Left hindlimb (tissue), 1 donor: ENCODE measurements at regions not wholly inside any gene's neighbourhood (a gene's known extent, or its start where the extent isn't known, plus 50 kb on each side); places are given as distances from the start of the nearest gene placed in this dataset.
"Not testable (repeated sequence)": the region's sequence is repeated elsewhere in the genome, so short reads cannot be mapped to it uniquely, and the experiment has no call there.

Experiments used
- DNase-seq: peaks from one replicate; pipeline ENCODE4 v3.0.0-alpha.2; 2018

- not testable (repeated sequence) for DNase-seq
These were observed 191.1 kb downstream of the USP22 start for GRCh38 chr17:20851591-20852238.

- peak; percentile 64 for DNase-seq
These were observed 190.4 kb downstream of the USP22 start for GRCh38 chr17:20852239-20852989.

GRCh38 chr17:20852990-20853370 lies 189.8 kb downstream of the USP22 start:
- DNase-seq, result no peak

GRCh38 chr17:20855910-20856470 lies 186.8 kb downstream of the USP22 start:
- not testable (repeated sequence) for DNase-seq

- not testable (repeated sequence) for DNase-seq
These were observed 176.2 kb downstream of the USP22 start for GRCh38 chr17:20866444-20867209.

- DNase-seq, result not testable (repeated sequence)
These were observed 175.3 kb downstream of the USP22 start for GRCh38 chr17:20867436-20867937.

GRCh38 chr17:20867938-20868661 lies 174.7 kb downstream of the USP22 start:
- not testable (repeated sequence) for DNase-seq

GRCh38 chr17:20868662-20869007 lies 174.2 kb downstream of the USP22 start:
- DNase-seq, result not testable (repeated sequence)

- DNase-seq, result not testable (repeated sequence)
These were observed 169.6 kb downstream of the USP22 start for GRCh38 chr17:20873173-20873572.

- not testable (repeated sequence) for DNase-seq
These were observed 169.0 kb downstream of the USP22 start for GRCh38 chr17:20873688-20874328.

- DNase-seq, result not testable (repeated sequence)
These were observed 165.4 kb downstream of the USP22 start for GRCh38 chr17:20877384-20877783.

GRCh38 chr17:20890338-20890737 lies 152.5 kb downstream of the USP22 start:
- DNase-seq, result no peak

GRCh38 chr17:20895426-20895825 lies 147.4 kb downstream of the USP22 start:
- DNase-seq, result not testable (repeated sequence)

- DNase-seq, result no peak
These were observed 146.6 kb downstream of the USP22 start for GRCh38 chr17:20896153-20896649.

GRCh38 chr17:20898726-20899125 lies 144.1 kb downstream of the USP22 start:
- not testable (repeated sequence) for DNase-seq

GRCh38 chr17:20902496-20902895 lies 140.3 kb downstream of the USP22 start:
- DNase-seq, result not testable (repeated sequence)

- not testable (repeated sequence) for DNase-seq
These were observed 139.3 kb downstream of the USP22 start for GRCh38 chr17:20903549-20903948.

GRCh38 chr17:20908313-20909267 lies 134.2 kb downstream of the USP22 start:
- DNase-seq, result peak; percentile 93

- DNase-seq, result no peak
These were observed 128.2 kb downstream of the USP22 start for GRCh38 chr17:20914658-20915057.

GRCh38 chr17:20916383-20916782 lies 126.4 kb downstream of the USP22 start:
- no peak for DNase-seq
